Astrocyte (in vitro differentiated cells and primary cell): ENCODE measurements at regions not wholly inside any gene's neighbourhood (a gene's known extent, or its start where the extent isn't known, plus 50 kb on each side); places are given as distances from the start of the nearest gene placed in this dataset.

Source experiments
- DNase-seq: peaks from one replicate; pipeline ENCODE4 v3.0.0-alpha.2; 2010; ENCODE audit warnings: low read depth
- FAIRE-seq: peaks from 2 replicates; lab custom pipeline; 2011; peaks lifted over from hg19 to GRCh38; lab: Jason Lieb, UNC
- H2AFZ ChIP-seq: 2 replicates; pipeline ENCODE4 v1.6.0; 2012; ENCODE audit warnings: low read depth, low read length, inconsistent platforms
- H3K27ac ChIP-seq: 2 replicates; pipeline ENCODE4 v1.5.1; 2011; ENCODE audit warnings: low read depth, low read length, inconsistent platforms
- H3K27me3 ChIP-seq: 2 replicates; pipeline ENCODE4 v1.6.0; 2011; ENCODE audit warnings: low read length, inconsistent platforms; ENCODE audit not compliant: insufficient read depth
- H3K36me3 ChIP-seq: 2 replicates; pipeline ENCODE4 v1.5.1; 2011; ENCODE audit warnings: low read length, inconsistent platforms; ENCODE audit not compliant: insufficient read depth
- H3K4me1 ChIP-seq: 2 replicates; pipeline ENCODE4 v1.5.1; 2011; ENCODE audit warnings: low read length, inconsistent platforms; ENCODE audit not compliant: insufficient read depth
- H3K4me2 ChIP-seq: 2 replicates; pipeline ENCODE4 v1.6.0; 2012; ENCODE audit warnings: low read length, inconsistent platforms
- H3K4me3 ChIP-seq: 2 replicates; pipeline ENCODE4 v1.5.1; 2011; ENCODE audit warnings: low read depth, mild to moderate bottlenecking, low read length, inconsistent platforms; ENCODE audit not compliant: insufficient read depth
- H3K79me2 ChIP-seq: 2 replicates; pipeline ENCODE4 v1.6.0; 2012; ENCODE audit warnings: mild to moderate bottlenecking, low read length, inconsistent platforms; ENCODE audit not compliant: insufficient read depth
- H3K9ac ChIP-seq: 2 replicates; pipeline ENCODE4 v1.6.0; 2012; ENCODE audit warnings: mild to moderate bottlenecking, low read length, inconsistent platforms
- H3K9me3 ChIP-seq: 2 replicates; pipeline ENCODE4 v1.5.1; 2012; ENCODE audit warnings: low read depth, mild to moderate bottlenecking, low read length, inconsistent platforms; ENCODE audit not compliant: insufficient read depth
- H4K20me1 ChIP-seq: 2 replicates; pipeline ENCODE4 v1.6.0; 2012; ENCODE audit warnings: low read length, inconsistent platforms; ENCODE audit not compliant: insufficient read depth
- H3K27ac Mint-ChIP-seq: one replicate; pipeline ENCODE4 v1.8.0; 2021; ENCODE audit warnings: mild to moderate bottlenecking, mixed read lengths; ENCODE audit not compliant: unreplicated experiment
- H3K27me3 Mint-ChIP-seq: one replicate; pipeline ENCODE4 v1.8.0; 2021; ENCODE audit warnings: low read depth, mixed read lengths; ENCODE audit not compliant: unreplicated experiment
- H3K36me3 Mint-ChIP-seq: one replicate; pipeline ENCODE4 v1.8.0; 2021; ENCODE audit warnings: low read depth, mixed read lengths; ENCODE audit not compliant: unreplicated experiment
- H3K4me1 Mint-ChIP-seq: one replicate; pipeline ENCODE4 v1.8.0; 2021; ENCODE audit warnings: low read depth, mixed read lengths; ENCODE audit not compliant: unreplicated experiment
- H3K4me3 Mint-ChIP-seq: one replicate; pipeline ENCODE4 v1.8.0; 2021; ENCODE audit warnings: mild to moderate bottlenecking, moderate library complexity, mixed read lengths; ENCODE audit not compliant: unreplicated experiment
- H3K9me3 Mint-ChIP-seq: one replicate; pipeline ENCODE4 v1.8.0; 2021; ENCODE audit warnings: mild to moderate bottlenecking, mixed read lengths; ENCODE audit not compliant: unreplicated experiment
- CTCF ChIP-seq: IDR thresholded peaks from 2 replicates; pipeline ENCODE4 v1.5.1; 2011; ENCODE audit warnings: low read depth, mild to moderate bottlenecking, inconsistent platforms, low read length, moderate library complexity; ENCODE audit not compliant: insufficient read depth
- EZH2 ChIP-seq: IDR thresholded peaks from 2 replicates; pipeline ENCODE4 v1.6.1; 2012; ENCODE audit warnings: mild to moderate bottlenecking, low read length, inconsistent platforms; ENCODE audit not compliant: insufficient read depth

DNA sequence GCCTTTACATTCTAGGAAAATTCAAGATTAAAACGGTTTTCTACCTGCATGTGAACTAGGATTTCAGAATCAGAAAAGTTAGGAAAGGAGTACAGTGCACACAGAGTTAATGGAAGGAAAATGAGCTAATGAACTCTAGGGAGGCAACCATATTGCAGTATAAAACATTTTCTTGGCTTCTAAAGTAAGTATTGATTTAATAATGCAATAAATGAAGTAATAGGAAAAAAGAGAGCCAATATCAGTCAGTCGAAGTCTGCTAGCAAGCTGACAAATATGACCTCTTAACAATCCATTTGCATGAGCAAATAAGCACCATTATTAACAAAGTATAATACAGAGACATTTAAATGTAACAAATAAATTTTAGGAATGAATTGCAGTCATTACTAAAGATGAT lies 80.2 kb upstream of the COL3A1 start:
- DNase-seq = no peak
- no peak overlapping the region for H2AFZ ChIP-seq
- H3K27ac ChIP-seq = no peak overlapping the region
- no peak for FAIRE-seq
- no peaks in the 10 kb centered on the region for H3K79me2 ChIP-seq
- H3K27me3 ChIP-seq = no peaks in the 10 kb centered on the region
- H3K27me3 Mint-ChIP-seq = no peaks in the 10 kb centered on the region
- H3K4me3 ChIP-seq = no peak overlapping the region
- no peaks in the 10 kb centered on the region for H3K4me1 ChIP-seq
- H3K9me3 ChIP-seq = peaks cover 1% of the 10 kb centered on the region
- no peak overlapping the region for H3K4me2 ChIP-seq
- no peak overlapping the region for H3K27ac Mint-ChIP-seq
- H3K9ac ChIP-seq = no peak overlapping the region
- H3K4me1 Mint-ChIP-seq = peaks cover 2% of the 10 kb centered on the region
- no peak overlapping the region for H3K4me3 Mint-ChIP-seq
- H3K9me3 Mint-ChIP-seq = peaks cover under 1% of the 10 kb centered on the region
- TF ChIP-seq EZH2 = no peak
- TF ChIP-seq CTCF = no peak
- H3K36me3 ChIP-seq = no peaks in the 10 kb centered on the region
- no peaks in the 10 kb centered on the region for H4K20me1 ChIP-seq
- no peaks in the 10 kb centered on the region for H3K36me3 Mint-ChIP-seq

DNA sequence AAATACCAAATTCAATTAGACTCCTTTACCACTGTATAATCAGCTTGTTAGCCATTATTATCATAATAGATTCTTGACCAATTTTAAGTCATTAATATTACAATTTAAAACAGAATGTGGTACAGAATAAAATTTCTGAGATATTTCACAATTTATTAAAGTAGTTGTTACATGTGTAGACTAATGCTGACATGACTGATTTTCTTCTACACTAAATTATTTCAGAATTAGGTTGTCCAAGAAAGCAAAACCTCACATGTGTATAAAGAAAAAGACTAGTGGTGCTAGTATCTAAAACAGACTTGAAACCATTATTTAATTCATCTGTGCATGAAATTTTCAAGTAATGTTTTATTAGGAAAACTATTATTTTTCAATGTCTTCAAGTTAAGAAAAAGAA lies 79.2 kb upstream of the COL3A1 start:
- Histone ChIP-seq H2AFZ (no peak overlapping the region), H3K9me3 (no peaks in the 10 kb centered on the region), H3K9ac (no peak overlapping the region), H3K4me3 (no peak overlapping the region), H4K20me1 (no peaks in the 10 kb centered on the region), H3K4me2 (no peak overlapping the region), H3K27me3 (no peaks in the 10 kb centered on the region), H3K36me3 (no peaks in the 10 kb centered on the region), H3K79me2 (no peaks in the 10 kb centered on the region), H3K4me1 (no peaks in the 10 kb centered on the region), H3K27ac (no peak overlapping the region)
- H3K27me3 Mint-ChIP-seq = no peaks in the 10 kb centered on the region
- H3K4me1 Mint-ChIP-seq = peaks cover 2% of the 10 kb centered on the region
- no peak overlapping the region for H3K27ac Mint-ChIP-seq
- DNase-seq = no peak
- no peak for TF ChIP-seq EZH2
- H3K9me3 Mint-ChIP-seq = no peaks in the 10 kb centered on the region
- no peaks in the 10 kb centered on the region for H3K36me3 Mint-ChIP-seq
- H3K4me3 Mint-ChIP-seq = no peak overlapping the region
- FAIRE-seq = no peak

- Histone ChIP-seq H3K27ac (no peak overlapping the region), H4K20me1 (no peaks in the 10 kb centered on the region), H3K27me3 (no peaks in the 10 kb centered on the region), H3K36me3 (no peaks in the 10 kb centered on the region), H3K4me2 (no peak overlapping the region), H2AFZ (no peak overlapping the region), H3K9ac (no peak overlapping the region), H3K4me3 (no peak overlapping the region), H3K4me1 (no peaks in the 10 kb centered on the region), H3K79me2 (no peaks in the 10 kb centered on the region), H3K9me3 (no peaks in the 10 kb centered on the region)
- H3K36me3 Mint-ChIP-seq = no peaks in the 10 kb centered on the region
- peak; percentile 65 for DNase-seq
- FAIRE-seq = peak; percentile 50
- peaks cover 2% of the 10 kb centered on the region for H3K4me1 Mint-ChIP-seq
- no peaks in the 10 kb centered on the region for H3K9me3 Mint-ChIP-seq
- no peak overlapping the region for H3K4me3 Mint-ChIP-seq
- TF ChIP-seq EZH2 (no peak), CTCF (no peak)
- H3K27me3 Mint-ChIP-seq = no peaks in the 10 kb centered on the region
- H3K27ac Mint-ChIP-seq = no peak overlapping the region
These were observed 77.1 kb upstream of the COL3A1 start for GRCh38 chr2:188897096-188897495.
